ENCODE measurements at regions not wholly inside any gene's neighbourhood (a gene's known extent, or its start where the extent isn't known, plus 50 kb on each side); places are given as distances from the start of the nearest gene placed in this dataset.

DNA sequence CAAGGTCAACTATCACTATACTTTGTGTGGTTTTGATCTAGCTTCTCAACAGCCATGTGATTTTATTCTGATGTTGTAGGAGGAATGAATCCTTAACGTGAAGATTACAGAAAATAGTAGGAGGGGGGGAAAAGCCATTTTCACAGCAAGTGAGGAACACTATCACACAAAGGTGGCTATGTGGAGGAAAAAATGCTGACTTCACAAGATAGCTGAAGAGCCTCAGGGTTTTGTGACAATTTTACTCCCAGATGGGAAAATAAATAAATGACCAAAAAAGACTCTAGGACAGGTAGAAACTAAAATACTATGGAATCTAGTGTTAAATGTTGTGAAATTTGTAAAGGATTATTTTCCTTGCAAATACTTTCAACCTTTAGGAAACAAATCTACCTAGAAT is 281.0 kb downstream of the ADRA2A start:
- TF ChIP-seq, protein P1, sequence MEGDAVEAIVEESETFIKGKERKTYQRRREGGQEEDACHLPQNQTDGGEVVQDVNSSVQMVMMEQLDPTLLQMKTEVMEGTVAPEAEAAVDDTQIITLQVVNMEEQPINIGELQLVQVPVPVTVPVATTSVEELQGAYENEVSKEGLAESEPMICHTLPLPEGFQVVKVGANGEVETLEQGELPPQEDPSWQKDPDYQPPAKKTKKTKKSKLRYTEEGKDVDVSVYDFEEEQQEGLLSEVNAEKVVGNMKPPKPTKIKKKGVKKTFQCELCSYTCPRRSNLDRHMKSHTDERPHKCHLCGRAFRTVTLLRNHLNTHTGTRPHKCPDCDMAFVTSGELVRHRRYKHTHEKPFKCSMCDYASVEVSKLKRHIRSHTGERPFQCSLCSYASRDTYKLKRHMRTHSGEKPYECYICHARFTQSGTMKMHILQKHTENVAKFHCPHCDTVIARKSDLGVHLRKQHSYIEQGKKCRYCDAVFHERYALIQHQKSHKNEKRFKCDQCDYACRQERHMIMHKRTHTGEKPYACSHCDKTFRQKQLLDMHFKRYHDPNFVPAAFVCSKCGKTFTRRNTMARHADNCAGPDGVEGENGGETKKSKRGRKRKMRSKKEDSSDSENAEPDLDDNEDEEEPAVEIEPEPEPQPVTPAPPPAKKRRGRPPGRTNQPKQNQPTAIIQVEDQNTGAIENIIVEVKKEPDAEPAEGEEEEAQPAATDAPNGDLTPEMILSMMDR (conservative IDR thresholded peaks at IDR 0.05; ENCODE audit: low read depth in 2 of 2): no peak
- no peak for TF ChIP-seq POLR2AphosphoS5 (IDR thresholded peaks at IDR 0.05; ENCODE audit: low read depth)
- TF ChIP-seq, protein P2, sequence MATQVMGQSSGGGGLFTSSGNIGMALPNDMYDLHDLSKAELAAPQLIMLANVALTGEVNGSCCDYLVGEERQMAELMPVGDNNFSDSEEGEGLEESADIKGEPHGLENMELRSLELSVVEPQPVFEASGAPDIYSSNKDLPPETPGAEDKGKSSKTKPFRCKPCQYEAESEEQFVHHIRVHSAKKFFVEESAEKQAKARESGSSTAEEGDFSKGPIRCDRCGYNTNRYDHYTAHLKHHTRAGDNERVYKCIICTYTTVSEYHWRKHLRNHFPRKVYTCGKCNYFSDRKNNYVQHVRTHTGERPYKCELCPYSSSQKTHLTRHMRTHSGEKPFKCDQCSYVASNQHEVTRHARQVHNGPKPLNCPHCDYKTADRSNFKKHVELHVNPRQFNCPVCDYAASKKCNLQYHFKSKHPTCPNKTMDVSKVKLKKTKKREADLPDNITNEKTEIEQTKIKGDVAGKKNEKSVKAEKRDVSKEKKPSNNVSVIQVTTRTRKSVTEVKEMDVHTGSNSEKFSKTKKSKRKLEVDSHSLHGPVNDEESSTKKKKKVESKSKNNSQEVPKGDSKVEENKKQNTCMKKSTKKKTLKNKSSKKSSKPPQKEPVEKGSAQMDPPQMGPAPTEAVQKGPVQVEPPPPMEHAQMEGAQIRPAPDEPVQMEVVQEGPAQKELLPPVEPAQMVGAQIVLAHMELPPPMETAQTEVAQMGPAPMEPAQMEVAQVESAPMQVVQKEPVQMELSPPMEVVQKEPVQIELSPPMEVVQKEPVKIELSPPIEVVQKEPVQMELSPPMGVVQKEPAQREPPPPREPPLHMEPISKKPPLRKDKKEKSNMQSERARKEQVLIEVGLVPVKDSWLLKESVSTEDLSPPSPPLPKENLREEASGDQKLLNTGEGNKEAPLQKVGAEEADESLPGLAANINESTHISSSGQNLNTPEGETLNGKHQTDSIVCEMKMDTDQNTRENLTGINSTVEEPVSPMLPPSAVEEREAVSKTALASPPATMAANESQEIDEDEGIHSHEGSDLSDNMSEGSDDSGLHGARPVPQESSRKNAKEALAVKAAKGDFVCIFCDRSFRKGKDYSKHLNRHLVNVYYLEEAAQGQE (IDR thresholded peaks at IDR 0.05; ENCODE audit: unreplicated experiment): no peak
